SK-MEL-5 (cell line): ENCODE measurements at regions not wholly inside any gene's neighbourhood (a gene's known extent, or its start where the extent isn't known, plus 50 kb on each side); places are given as distances from the start of the nearest gene placed in this dataset.

Experiments
- DNase-seq: peaks from one replicate; pipeline ENCODE4 v3.0.0-alpha.2; 2016; ENCODE audit warnings: low read depth, low spot score
- in situ Hi-C: cut with HindIII; loops from 2 replicates; pipeline ENCODE4 v1.10.0; 2016; ENCODE audit warnings: low sequenced_read_pairs, high pct_unique_total_duplicates, low pct_unique_long_range_greater_than_20kb

- no peak for DNase-seq
- in situ Hi-C loops = no loop called here
These were observed 211.7 kb upstream of the B3GAT1 start for GRCh38 chr11:134623711-134624110.

DNA sequence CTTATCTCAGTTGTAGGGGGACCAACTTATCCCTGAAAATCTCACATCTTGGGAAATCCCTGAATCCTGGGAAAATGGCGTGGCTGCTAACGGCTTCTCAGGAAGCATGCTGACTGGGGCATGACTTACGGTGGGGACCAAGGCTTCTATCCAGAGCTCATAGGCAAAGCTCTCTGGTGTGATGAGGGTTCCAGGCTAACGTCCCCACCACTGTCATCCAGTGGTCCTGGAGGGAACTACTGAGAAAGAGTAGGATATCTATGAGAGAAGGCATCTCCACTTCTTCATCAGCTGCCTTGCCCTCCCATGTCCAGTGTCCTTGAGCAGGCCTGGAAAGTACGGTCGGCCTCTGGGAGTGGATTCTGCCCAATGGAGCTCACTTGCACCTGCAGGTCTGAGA, 210.4 kb upstream of the B3GAT1 start:
- no peak for DNase-seq
- in situ Hi-C loops = no loop called here

GRCh38 chr11:134617360-134617759, 205.3 kb upstream of the B3GAT1 start:
- in situ Hi-C loops = no loop called here
- no peak for DNase-seq

DNA sequence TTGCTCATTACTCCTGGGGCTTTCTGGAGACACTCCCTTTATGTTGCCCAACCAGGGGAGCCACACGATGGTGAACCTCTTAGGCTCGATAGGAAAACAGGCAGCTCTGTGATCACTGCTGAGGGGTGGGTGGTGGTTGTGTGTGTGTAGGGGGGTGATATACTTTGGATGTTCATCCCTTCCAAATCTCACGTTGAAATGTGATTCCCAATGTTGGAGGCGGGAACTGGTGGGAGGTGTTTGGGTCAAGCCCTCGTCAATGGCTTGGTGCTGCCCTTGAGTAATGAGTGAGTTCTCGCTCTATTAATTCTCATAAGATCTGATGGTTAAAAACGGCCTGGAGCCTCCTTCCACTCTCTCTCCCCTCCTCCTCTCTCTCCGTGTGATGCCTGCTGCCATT, 204.0 kb upstream of the B3GAT1 start:
- no peak for DNase-seq
- in situ Hi-C loops = no loop called here

DNA sequence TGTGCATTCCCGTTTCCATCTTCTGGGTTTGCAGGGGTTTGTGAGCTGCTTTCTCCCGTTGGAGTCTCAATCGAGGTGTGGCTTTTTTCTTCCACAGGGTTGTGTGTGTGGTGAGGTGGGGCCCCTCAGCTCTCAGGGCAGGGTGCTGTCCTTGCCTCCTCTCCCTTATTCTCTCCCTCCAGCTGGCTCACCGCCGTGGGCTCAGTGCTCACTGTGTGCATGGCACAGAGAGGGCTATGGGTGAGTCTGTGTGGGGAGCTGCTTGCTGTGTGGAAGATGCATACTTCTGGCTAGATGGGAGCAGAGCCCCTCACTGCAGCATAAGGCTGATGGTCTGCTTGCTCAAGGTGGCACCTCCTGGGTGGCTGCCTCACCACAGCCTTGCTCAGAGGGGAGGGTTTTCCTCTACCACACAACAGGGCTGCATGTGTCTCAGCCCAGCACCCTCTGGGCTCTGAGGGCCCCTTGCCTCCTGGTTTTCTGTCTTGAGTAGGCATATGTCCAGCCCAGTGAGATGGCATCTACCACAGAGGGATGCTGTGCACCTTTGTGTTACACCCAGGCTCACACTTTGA, 203.1 kb upstream of the B3GAT1 start:
- in situ Hi-C loops = no loop called here
- DNase-seq = no peak

DNA sequence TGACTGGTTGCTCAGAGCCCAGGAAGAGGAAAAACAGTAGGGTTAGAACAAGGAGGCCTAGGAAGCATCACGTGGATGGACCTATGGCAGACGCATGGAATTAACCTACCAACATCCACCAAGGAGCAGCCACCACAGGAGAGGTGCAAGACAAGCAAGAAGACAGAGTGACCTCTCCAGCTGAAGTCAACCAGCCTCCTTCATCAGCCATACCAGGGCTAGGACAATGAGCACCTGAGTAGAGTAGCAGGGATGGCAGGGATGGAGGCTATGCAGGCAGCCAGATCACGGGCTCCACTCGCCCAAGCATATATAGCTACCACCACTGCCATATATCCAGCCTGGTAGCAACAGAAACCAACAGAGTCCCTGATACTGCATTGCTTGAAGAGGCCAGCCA, 202.1 kb upstream of the B3GAT1 start:
- DNase-seq = no peak
- in situ Hi-C loops = no loop called here

GRCh38 chr11:134613646-134614045, 201.6 kb upstream of the B3GAT1 start:
- in situ Hi-C loops = no loop called here
- no peak for DNase-seq

DNA sequence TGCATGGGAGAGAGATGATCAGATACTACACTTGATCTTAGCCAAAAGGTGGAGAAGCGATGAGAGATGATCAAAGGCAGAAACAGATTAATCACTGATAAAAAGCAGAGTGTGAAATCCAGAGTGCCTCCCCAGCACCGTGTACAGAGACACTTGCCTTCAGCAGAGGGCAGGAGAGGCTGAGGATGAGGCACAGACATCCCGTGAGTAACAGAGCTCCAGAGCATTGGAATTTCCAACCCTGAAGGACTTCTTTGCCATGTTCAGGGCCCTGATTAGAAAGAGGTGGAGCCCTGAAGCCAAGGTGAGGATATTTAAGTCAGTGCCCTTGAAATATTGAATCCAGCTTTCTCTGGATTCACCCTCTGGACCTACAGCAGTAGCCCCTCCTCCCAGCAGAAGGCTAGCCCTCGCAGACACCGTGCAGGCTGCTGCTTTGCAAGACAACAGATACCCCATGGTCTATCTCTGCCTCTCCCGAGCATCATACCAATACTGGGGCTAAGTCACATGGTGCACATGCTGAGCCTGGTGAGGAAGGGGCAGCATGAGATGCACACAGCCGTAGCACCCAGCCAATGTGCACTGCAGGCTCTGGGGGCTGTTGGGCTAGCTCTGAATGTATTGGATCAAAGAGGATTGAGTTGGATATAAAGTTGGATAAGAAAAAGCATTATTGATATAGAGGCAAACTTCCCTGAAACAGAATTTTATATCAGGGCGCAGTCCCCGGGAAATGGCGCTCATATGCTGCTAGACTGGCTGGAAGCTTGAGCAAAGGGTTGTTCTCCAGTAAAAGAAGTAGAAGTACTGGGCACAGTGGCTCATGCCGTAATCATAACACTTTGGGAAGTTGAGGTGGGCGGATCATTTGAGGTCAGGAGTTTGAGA, 200.3 kb upstream of the B3GAT1 start:
- in situ Hi-C loops = no loop called here
- DNase-seq = no peak

DNA sequence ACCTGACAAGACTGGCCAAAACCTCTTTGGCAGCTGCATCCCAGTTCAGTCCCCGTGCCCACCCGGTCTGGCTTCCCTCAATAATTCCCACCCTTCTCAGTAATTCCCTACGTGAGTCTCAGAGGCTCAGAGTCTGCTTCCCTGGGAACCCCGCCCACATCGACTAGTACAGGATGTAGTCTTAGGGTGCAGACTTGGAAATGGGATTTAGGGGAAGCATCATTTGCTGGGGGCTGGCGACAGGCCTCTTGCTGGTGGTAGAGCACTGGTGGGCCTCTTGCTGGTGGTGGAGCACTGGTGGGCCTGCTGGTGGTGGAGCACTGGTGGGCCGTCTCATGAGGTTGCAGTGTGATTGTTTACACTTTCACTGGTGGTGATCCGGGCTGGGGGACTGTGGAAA, 199.5 kb upstream of the B3GAT1 start:
- DNase-seq = no peak
- in situ Hi-C loops = no loop called here

DNA sequence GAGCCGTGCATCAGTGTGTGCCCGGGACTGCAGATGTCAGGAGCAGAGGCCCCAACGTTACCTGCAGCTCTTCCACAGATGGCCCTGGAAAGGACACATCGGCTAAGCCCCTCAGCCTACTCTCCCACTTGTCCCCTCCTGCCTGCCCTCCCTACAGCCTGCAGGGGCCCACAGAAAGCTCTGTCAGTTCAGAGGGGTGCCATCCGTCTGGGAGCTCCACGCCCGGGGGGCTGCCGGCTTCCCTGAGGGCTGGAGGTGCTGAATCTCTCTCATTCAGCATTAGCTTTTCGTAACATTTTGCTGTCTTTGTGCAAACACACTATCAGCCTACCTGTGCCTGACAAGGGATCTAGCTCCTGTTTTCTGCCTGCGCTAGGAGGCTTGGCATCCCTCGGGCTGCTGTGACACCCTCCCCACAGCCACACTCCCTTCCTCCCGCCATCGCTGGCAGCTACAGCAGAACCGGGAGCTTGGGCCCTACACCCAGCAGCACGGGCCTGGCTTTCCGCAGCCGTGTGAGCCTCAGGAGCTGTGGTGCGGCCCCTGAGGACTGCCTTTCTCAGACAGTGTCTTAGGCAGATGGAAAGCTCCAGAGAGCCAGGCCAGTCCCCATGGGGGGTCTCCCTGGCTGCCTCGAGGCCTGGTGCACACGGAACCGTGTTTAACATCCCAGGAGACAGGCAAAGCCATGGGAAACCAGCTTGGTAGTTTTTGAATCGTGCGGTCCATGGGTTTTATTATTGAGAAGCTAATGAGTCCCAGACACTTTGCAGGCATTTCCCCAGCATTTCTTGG, 198.3 kb upstream of the B3GAT1 start:
- in situ Hi-C loops = no loop called here
- no peak for DNase-seq

DNA sequence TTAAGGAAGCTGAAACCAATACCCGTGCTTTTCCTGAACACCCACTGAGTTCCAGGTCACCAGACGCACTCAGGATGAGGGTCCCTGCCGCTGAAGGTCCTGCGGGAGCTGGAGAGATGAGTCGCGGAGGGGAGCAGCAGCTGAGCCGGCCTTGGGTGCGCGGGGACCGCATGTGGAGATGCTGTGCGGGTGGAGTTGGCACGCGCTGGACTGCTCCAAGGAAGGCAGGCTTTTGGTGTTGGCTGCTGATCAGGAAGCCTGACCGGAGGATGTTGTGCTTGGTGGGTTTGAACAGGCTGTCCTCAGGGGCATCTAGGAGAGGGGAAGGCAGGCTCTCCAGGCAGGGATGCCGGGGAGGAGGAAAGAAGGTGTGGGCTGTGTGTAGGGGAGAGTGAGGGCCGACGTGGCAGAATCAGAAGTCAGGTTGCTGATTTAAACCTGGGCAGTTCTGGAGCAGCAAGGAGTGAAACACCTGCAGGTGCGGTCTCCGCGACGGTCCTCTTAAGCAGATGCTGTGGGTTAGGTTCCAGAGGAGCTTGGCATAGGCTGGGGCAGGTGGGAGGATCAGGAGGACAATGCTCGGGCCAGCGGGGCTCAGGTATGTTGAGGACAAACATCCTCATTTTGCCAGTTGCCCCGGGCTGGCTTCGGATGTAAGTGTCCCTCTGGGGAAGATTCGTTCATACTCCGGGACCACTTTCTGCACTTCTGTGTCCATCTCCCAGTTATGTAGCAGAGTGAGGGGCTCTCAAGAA, 197.5 kb upstream of the B3GAT1 start:
- in situ Hi-C loops = no loop called here
- no peak for DNase-seq

DNA sequence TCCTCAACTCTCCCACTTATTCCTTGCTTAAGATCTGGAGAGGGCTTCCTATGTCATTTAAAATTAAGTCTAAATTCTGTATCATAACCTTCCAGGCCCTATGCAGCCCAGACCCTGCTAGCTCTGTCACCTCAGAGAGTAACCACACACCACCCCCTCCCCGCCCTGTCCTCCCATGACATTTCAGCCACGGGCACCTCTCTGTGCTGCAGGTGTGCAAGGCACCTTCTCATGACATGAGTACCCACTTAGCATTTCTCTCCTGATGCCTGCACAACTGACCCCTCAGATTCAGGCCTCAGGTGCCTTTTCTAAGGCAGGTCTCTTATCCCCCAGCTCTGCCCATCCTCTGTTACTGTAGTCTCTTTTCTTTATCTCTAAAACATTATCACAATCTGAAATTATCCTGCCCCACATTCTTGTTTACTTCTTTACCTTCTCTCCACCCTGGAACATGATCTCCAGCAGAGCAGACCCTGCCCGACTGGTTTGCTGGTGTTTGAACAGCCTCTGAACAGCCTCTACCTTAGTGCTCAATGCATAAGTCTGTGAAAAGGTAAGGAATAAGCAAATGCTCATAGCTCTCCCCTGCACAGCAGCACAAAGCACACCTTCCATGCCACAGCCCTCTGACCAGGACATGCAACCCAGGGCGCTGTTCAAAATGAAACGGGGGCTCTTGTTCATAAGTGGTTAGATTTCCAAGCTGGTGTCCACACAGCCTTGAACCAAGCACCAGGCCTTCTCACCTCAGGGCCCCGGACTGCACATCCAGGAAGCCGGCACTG, 196.1 kb upstream of the B3GAT1 start:
- DNase-seq = no peak
- in situ Hi-C loops = no loop called here

DNA sequence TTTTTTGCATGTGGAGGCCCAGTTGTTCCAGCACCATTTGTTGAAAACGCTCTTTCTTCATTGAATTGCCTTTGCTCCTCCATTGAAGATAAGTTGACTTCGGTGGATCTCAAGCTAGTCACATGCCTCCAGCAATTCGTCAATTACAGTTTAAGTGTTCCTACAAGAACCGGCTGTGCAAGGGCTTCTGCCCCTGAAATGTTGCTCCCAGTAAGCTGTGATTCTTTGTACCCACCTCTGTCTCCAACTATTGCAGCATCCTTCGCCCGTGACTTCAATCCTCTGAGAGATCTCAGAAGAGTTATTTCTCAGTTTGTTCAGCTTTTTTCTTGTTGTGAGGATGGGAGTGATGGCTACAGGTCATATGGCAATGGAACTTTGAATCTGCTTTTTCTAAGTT, 194.2 kb upstream of the B3GAT1 start:
- in situ Hi-C loops = no loop called here
- no peak for DNase-seq

DNA sequence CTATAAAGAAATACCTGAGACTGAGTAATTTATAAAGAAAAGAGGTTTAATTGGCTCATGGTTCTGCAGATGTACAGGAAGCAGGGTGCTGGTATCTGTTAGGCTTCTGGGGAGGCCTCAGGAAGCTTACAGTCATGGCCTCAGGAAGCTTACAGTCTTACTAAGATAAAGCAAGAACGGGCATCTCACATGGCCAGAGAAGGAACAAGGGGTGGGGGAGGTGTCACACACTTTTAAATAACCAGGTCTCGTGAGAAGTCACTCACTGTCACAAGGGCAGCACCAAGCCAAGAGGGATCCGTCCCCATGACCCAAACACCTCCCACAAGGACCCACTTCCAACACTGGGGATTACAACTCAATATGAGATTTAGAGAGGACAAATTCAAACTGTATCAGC, 192.8 kb upstream of the B3GAT1 start:
- in situ Hi-C loops = no loop called here

DNA sequence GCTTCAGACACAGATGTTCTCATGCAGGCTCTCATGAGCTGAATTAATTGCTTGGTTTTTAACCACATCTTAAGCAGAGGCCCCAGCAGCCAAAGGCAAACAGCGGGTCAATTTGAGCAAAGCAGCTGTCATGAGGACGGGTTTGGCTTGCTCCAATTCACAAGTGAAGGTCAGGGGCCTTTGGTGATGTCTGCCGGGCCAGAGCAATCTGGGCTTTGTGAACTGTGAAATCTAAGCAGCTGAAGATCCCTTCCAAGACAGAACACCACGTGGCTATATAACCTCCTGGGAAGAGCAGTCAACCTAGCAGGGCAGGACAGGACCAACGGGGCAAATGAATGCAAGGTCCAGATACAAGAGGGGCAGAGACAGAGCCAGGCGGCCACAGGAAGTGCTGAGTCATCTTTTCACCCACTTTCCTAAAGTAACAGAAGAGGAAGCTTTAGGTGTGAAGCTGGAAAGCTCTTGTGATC, 187.3 kb upstream of the B3GAT1 start:
- no peak for DNase-seq
- in situ Hi-C loops = no loop called here

More for the DNA sequence above, 192.8 kb upstream of the B3GAT1 start:
- no peak for DNase-seq

DNA sequence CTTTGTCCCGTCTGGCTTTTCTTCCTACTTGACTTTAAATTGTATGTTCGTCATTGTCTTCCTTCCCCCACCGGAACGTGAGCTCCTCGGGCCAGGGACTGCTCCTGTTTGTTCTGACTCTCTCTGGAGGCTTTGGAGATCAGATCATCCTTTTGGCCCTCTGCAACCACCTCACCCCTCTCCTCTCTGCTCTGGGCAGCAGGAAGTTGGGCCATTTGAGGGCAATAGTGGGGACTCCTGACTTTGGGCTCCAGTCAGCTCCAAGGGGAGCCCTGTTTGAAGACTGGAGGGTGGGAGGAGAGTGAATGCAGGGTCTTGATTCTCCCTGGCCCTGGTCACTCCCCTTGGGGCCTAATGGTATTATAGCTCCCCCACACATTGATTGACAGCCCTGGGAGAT, 186.3 kb upstream of the B3GAT1 start:
- DNase-seq = no peak
- in situ Hi-C loops = no loop called here

DNA sequence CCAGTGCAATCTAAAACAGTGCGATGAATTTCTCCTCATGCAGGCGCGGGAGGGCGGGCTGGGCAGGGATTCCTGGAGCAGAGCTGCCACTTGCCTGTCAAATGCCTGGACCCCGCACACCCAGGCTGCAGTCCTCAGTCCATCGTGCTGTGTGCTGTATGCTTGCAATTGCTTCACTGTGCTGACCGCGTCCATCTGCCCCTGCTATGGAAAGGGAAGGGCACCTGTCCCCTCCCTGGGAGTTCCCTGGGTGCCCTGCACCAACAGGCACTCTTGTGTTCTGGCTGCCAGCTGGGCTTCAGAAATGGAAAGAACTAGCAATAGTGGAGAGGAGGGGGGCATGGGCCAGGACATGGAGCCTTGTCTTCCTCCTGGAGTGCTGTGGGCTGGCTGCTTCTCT, 185.4 kb upstream of the B3GAT1 start:
- in situ Hi-C loops = no loop called here
- DNase-seq = no peak
